ENCODE measurements at regions not wholly inside any gene's neighbourhood (a gene's known extent, or its start where the extent isn't known, plus 50 kb on each side); places are given as distances from the start of the nearest gene placed in this dataset.
"Not testable (repeated sequence)": the region's sequence is repeated elsewhere in the genome, so short reads cannot be mapped to it uniquely, and the experiment has no call there.

DNA sequence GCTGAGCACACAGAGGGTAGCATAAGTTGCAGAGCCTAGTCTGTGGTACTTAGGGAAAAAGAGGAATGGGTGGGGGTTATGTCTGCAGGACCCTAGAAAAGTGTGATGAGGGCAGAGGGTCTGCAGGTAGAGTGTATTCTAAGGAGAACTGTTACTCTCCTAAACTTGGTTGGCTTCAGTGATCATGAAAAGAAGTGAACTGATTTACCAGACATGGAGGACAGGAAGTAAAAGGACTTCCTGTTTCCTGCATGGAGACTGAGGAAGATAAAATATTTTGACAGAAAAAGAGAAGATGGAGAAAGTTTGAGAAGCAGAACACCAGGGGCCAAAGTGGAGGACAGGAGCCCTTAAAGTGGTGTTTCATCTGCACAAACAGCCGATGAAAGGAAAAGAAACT, 472.2 kb downstream of the TMEM121 start:
- not testable (repeated sequence) for H3K27me3 ChIP-seq (ENCODE audit: control insufficient read depth in 5 of 5, insufficient read depth in 4 of 5, low read length in 5 of 5); H3K4me1 ChIP-seq (ENCODE audit: control insufficient read depth in 5 of 5, insufficient read depth in 5 of 5, low read length in 5 of 5); H3K9ac ChIP-seq (ENCODE audit: low read length in 5 of 5); H3K9me3 ChIP-seq (ENCODE audit: control insufficient read depth in 5 of 5, low read length in 5 of 5); H3K36me3 ChIP-seq (ENCODE audit: control insufficient read depth in 5 of 5, insufficient read depth in 5 of 5, low read length in 5 of 5); H3K4me3 ChIP-seq (ENCODE audit: low read depth in 1 of 5, low read length in 5 of 5); H3K27ac ChIP-seq (ENCODE audit: low read depth, low read length)

DNA sequence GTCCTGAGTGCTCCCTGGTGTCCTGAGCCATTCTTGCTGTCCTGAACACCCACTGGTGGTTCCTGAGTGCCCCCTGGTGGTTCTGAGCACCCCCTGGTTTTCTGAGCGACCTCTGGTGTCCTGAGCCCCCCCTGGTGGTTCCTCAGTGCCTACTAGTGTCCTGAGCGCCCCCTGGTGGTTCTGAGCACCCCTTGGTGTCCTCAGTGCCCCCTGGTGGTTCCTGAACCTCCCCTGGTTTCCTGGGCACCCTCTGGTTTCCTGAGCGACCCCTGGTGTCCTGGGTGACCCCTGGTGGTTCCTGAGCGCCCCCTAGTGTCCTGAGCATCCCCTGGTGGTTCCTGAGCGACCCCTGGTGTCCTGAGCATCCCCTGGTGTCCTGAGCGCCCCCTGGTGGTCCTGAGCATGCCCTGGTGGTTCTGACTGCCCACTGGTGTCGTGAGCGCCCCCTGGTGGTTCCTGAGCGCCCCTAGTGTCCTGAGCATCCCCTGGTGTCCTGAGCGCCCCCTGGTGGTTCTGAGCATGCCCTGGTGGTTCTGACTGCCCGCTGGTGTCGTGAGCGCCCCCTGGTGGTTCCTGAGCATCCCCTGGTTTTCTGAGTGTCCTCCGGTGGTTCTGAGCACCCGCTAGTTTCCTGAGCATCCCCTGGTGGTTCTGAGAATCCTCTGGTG, 473.1 kb downstream of the TMEM121 start:
- Histone ChIP-seq H3K27ac (ENCODE audit: low read depth, low read length) (no peak overlapping the region), H3K36me3 (ENCODE audit: control insufficient read depth in 5 of 5, insufficient read depth in 5 of 5, low read length in 5 of 5) (no peaks in the 10 kb centered on the region), H3K9me3 (ENCODE audit: control insufficient read depth in 5 of 5, low read length in 5 of 5) (no peaks in the 10 kb centered on the region), H3K9ac (ENCODE audit: low read length in 5 of 5) (no peak overlapping the region), H3K27me3 (ENCODE audit: control insufficient read depth in 5 of 5, insufficient read depth in 4 of 5, low read length in 5 of 5) (no peaks in the 10 kb centered on the region), H3K4me3 (ENCODE audit: low read depth in 1 of 5, low read length in 5 of 5) (no peak overlapping the region), H3K4me1 (ENCODE audit: control insufficient read depth in 5 of 5, insufficient read depth in 5 of 5, low read length in 5 of 5) (peaks cover 0 to 4% (median 0%) of the 10 kb centered on the region in 5 donors)

DNA sequence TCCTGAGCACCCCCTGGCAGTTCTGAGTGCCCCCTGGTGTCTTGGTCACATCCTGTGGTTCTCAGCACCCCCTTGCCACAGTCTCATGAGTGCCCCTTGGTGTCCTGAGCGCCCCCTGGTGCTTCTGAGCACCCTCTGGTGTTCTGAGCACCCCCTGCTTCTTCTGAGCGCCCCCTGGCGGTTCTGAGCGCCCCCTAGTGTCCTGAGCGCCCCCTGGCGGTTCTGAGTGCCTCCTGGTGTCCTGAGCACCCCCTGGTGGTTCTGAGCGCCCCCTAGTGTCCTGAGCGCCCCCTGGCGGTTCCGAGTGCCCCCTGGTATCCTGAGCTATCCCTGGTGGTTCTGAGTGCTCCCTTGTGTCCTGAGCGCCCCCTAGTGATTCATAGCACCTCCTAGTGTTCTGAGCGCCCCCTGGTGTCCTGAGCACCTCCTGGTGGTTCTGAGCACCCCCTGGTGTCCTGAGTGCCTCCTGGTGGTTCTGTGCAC, 473.7 kb downstream of the TMEM121 start:
- H3K9me3 ChIP-seq (ENCODE audit: control insufficient read depth in 5 of 5, low read length in 5 of 5); H3K4me3 ChIP-seq (ENCODE audit: low read depth in 1 of 5, low read length in 5 of 5); H3K36me3 ChIP-seq (ENCODE audit: control insufficient read depth in 5 of 5, insufficient read depth in 5 of 5, low read length in 5 of 5); H3K4me1 ChIP-seq (ENCODE audit: control insufficient read depth in 5 of 5, insufficient read depth in 5 of 5, low read length in 5 of 5); H3K27ac ChIP-seq (ENCODE audit: low read depth, low read length); H3K27me3 ChIP-seq (ENCODE audit: control insufficient read depth in 5 of 5, insufficient read depth in 4 of 5, low read length in 5 of 5); H3K9ac ChIP-seq (ENCODE audit: low read length in 5 of 5): not testable (repeated sequence)

DNA sequence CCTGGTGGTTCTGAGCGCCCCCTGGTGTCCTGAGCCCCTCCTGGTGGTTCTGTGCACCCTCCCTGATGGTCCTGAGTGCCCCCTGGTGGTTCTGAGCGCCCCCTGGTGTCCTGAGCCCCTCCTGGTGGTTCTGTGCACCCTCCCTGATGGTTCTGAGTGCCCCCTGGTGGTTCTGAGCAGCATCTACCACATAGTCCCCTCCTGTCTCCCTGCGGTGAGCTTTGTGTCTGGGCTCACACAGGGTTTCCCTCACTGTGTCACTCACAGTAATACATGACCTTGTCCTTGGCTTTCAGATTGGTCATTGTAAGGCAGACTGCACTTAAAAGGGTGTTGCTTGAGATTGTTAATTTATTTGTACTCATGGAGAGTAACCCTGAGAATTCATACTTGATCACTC, 474.9 kb downstream of the TMEM121 start:
- not testable (repeated sequence) for H3K36me3 ChIP-seq (ENCODE audit: control insufficient read depth in 5 of 5, insufficient read depth in 5 of 5, low read length in 5 of 5); H3K4me1 ChIP-seq (ENCODE audit: control insufficient read depth in 5 of 5, insufficient read depth in 5 of 5, low read length in 5 of 5); H3K9me3 ChIP-seq (ENCODE audit: control insufficient read depth in 5 of 5, low read length in 5 of 5); H3K27ac ChIP-seq (ENCODE audit: low read depth, low read length); H3K27me3 ChIP-seq (ENCODE audit: control insufficient read depth in 5 of 5, insufficient read depth in 4 of 5, low read length in 5 of 5); H3K9ac ChIP-seq (ENCODE audit: low read length in 5 of 5); H3K4me3 ChIP-seq (ENCODE audit: low read depth in 1 of 5, low read length in 5 of 5)

DNA sequence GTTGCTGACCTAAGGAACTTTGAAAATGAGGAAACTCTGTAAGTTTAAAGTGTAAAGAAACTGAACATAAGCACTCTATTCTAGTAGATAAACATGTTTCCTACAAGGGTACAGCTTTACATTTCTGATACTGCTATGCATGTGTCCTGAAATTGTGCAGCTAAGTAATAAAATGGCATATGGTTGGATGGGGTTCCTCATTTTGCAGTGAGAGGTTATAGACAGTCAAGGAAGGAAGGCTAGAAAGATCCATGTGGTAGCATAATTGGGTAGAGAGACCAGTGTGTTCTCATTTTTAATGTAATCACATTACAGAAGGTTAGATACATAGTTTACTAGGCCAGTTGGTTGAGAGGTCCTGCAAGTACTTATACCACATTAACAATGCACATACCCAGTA, 477.0 kb downstream of the TMEM121 start:
- H3K9me3 ChIP-seq (ENCODE audit: control insufficient read depth in 5 of 5, low read length in 5 of 5): no peaks in the 10 kb centered on the region
- H3K9ac ChIP-seq (ENCODE audit: low read length in 5 of 5): no peak overlapping the region
- H3K4me1 ChIP-seq (ENCODE audit: control insufficient read depth in 5 of 5, insufficient read depth in 5 of 5, low read length in 5 of 5): peaks cover 0 to 4% (median 0%) of the 10 kb centered on the region in 5 donors
- H3K27me3 ChIP-seq (ENCODE audit: control insufficient read depth in 5 of 5, insufficient read depth in 4 of 5, low read length in 5 of 5): peaks cover 0 to 6% (median 5%) of the 10 kb centered on the region in 5 donors
- no peak overlapping the region for H3K27ac ChIP-seq (ENCODE audit: low read depth, low read length)
- H3K36me3 ChIP-seq (ENCODE audit: control insufficient read depth in 5 of 5, insufficient read depth in 5 of 5, low read length in 5 of 5): no peaks in the 10 kb centered on the region
- no peak overlapping the region for H3K4me3 ChIP-seq (ENCODE audit: low read depth in 1 of 5, low read length in 5 of 5)

DNA sequence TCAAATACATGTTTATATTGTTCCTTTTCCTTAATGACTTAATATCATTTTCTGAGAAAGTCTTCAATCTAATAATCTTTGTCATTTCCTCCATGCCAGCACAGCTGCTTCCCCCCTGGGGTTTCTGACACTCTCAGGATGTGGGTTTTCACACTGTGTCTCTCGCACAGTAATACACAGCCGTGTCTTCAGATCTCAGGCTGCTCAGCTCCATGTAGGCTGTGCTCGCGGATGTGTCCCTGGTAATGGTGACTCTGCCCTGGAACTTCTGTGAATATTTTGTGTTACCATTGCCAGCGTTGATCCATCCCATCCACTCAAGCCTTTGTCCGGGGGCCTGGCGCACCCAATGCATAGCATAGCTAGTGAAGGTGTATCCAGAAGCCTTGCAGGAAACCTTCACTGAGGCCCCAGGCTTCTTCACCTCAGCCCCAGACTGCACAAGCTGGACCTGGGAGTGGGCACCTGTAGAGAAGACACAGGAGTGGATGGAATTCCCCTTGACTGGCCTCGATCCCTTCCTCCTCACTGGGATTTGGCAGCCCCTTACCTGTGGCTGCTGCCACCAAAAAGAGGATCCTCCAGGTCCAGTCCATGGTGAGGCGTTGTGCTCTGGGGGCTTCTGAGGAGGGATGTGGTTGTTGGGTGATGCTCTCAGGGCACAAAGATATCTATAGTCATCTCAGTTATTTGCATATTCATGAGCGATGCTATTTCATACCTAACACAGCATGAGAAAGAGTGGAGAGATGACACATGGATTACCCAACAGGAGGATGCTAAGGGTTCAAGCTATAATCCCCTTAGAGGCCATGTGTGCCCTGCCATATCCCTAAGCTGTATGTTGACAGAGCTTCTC, 478.8 kb downstream of the TMEM121 start:
- H3K4me3 ChIP-seq (ENCODE audit: low read depth in 1 of 5, low read length in 5 of 5); H3K9me3 ChIP-seq (ENCODE audit: control insufficient read depth in 5 of 5, low read length in 5 of 5); H3K4me1 ChIP-seq (ENCODE audit: control insufficient read depth in 5 of 5, insufficient read depth in 5 of 5, low read length in 5 of 5); H3K27me3 ChIP-seq (ENCODE audit: control insufficient read depth in 5 of 5, insufficient read depth in 4 of 5, low read length in 5 of 5); H3K36me3 ChIP-seq (ENCODE audit: control insufficient read depth in 5 of 5, insufficient read depth in 5 of 5, low read length in 5 of 5); H3K9ac ChIP-seq (ENCODE audit: low read length in 5 of 5); H3K27ac ChIP-seq (ENCODE audit: low read depth, low read length): not testable (repeated sequence)

DNA sequence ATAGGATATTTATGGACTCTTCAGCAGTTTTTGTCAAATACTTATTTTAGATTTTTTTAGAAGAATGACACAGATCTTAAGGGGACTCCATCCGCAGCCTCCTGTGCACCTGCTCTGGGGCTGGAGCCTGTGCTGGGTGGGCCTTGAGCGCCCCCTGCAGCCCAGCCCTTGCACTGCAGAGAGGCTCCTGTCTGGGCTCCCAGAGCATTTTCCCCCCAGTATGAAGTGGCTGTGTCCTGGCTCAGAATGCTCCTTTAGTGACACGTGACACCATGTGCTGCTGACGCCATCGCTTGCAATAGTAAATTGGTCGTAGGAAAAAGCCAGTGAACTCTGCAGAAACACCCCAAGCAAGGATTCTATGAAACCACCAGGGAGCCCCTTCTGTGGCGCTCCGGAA, 479.7 kb downstream of the TMEM121 start:
- H3K27ac ChIP-seq (ENCODE audit: low read depth, low read length); H3K36me3 ChIP-seq (ENCODE audit: control insufficient read depth in 5 of 5, insufficient read depth in 5 of 5, low read length in 5 of 5); H3K9ac ChIP-seq (ENCODE audit: low read length in 5 of 5); H3K4me1 ChIP-seq (ENCODE audit: control insufficient read depth in 5 of 5, insufficient read depth in 5 of 5, low read length in 5 of 5); H3K4me3 ChIP-seq (ENCODE audit: low read depth in 1 of 5, low read length in 5 of 5); H3K9me3 ChIP-seq (ENCODE audit: control insufficient read depth in 5 of 5, low read length in 5 of 5): not testable (repeated sequence)
- peaks cover 0 to 11% (median 5%) of the 10 kb centered on the region in 5 donors for H3K27me3 ChIP-seq (ENCODE audit: control insufficient read depth in 5 of 5, insufficient read depth in 4 of 5, low read length in 5 of 5)

DNA sequence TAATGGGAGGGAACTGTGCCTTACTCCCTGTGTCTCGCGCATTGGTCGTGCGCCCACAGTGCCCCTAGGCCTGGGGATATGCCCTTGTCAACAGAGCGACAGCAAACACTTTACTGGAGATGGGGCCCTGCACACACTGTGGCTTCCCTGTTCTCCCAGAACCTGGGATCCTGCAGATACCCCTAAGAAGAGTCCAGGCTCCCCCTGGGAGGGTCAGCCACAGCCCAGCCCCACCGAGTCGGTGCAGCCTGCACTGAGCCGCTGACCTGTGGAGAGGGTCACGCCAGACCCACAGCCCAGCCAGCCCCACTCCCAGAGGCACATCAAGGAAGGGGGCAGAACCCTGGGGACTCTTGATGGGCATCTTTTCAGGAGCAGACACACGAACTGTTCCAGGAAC, 480.3 kb downstream of the TMEM121 start:
- H3K27me3 ChIP-seq (ENCODE audit: control insufficient read depth in 5 of 5, insufficient read depth in 4 of 5, low read length in 5 of 5): peaks cover 0 to 11% (median 5%) of the 10 kb centered on the region in 5 donors
- not testable (repeated sequence) for H3K9me3 ChIP-seq (ENCODE audit: control insufficient read depth in 5 of 5, low read length in 5 of 5); H3K36me3 ChIP-seq (ENCODE audit: control insufficient read depth in 5 of 5, insufficient read depth in 5 of 5, low read length in 5 of 5); H3K9ac ChIP-seq (ENCODE audit: low read length in 5 of 5); H3K27ac ChIP-seq (ENCODE audit: low read depth, low read length); H3K4me3 ChIP-seq (ENCODE audit: low read depth in 1 of 5, low read length in 5 of 5); H3K4me1 ChIP-seq (ENCODE audit: control insufficient read depth in 5 of 5, insufficient read depth in 5 of 5, low read length in 5 of 5)

DNA sequence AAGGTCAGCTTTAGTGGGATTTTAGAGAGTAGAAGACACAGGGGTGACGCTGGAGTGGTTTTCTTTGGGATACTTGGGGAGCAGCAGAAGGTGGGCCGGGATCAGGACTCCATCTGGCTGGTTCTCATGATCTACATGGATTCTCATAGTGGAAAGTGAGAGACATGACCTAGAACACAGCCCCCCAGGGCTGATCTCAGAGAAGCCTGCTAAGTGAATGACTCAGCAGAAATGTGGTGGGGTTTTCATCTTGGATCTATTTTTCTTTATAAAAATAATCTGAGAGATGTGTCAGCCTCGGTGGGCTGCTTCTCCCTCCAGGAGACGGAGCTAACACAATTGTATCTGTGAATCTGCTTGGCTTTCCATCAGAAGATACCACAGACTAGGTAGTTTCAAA, 484.4 kb downstream of the TMEM121 start:
- Histone ChIP-seq H3K9me3 (ENCODE audit: control insufficient read depth in 5 of 5, low read length in 5 of 5) (no peaks in the 10 kb centered on the region), H3K27me3 (ENCODE audit: control insufficient read depth in 5 of 5, insufficient read depth in 4 of 5, low read length in 5 of 5) (peaks cover 0 to 13% (median 6%) of the 10 kb centered on the region in 5 donors), H3K9ac (ENCODE audit: low read length in 5 of 5) (no peak overlapping the region), H3K36me3 (ENCODE audit: control insufficient read depth in 5 of 5, insufficient read depth in 5 of 5, low read length in 5 of 5) (no peaks in the 10 kb centered on the region), H3K4me1 (ENCODE audit: control insufficient read depth in 5 of 5, insufficient read depth in 5 of 5, low read length in 5 of 5) (no peaks in the 10 kb centered on the region), H3K4me3 (ENCODE audit: low read depth in 1 of 5, low read length in 5 of 5) (no peak overlapping the region), H3K27ac (ENCODE audit: low read depth, low read length) (no peak overlapping the region)

DNA sequence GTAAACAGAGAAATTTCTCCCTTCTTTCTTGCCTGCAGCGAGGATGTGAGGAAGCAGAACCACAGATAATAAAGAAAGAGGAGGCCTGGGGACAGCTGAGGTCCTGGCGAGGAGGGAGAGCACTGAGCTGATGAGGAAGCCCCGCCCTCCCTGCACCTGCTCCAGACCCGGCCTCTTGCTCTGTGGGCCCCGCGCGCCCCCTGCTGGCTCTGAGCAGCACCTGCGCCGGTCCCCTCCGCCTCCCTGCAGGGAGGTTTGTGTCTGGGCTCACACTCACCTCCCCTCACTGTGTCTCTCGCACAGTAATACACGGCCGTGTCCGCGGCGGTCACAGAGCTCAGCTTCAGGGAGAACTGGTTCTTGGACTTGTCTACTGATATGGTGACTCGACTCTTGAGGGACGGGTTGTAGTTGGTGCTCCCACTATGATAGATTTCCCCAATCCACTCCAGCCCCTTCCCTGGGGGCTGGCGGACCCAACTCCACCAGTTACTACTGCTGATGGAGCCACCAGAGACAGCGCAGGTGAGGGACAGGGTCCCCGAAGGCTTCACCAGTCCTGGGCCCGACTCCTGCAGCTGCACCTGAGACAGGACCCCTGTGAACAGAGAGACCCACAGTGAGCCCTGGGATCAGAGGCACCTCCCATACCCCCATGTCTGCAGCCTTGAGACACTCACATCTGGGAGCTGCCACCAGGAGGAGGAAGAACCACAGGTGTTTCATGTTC, 485.4 kb downstream of the TMEM121 start:
- peaks cover 0 to 13% (median 6%) of the 10 kb centered on the region in 5 donors for H3K27me3 ChIP-seq (ENCODE audit: control insufficient read depth in 5 of 5, insufficient read depth in 4 of 5, low read length in 5 of 5)
- H3K9me3 ChIP-seq (ENCODE audit: control insufficient read depth in 5 of 5, low read length in 5 of 5); H3K36me3 ChIP-seq (ENCODE audit: control insufficient read depth in 5 of 5, insufficient read depth in 5 of 5, low read length in 5 of 5); H3K4me1 ChIP-seq (ENCODE audit: control insufficient read depth in 5 of 5, insufficient read depth in 5 of 5, low read length in 5 of 5); H3K4me3 ChIP-seq (ENCODE audit: low read depth in 1 of 5, low read length in 5 of 5); H3K9ac ChIP-seq (ENCODE audit: low read length in 5 of 5); H3K27ac ChIP-seq (ENCODE audit: low read depth, low read length): not testable (repeated sequence)
